Loucy (cell line): ENCODE measurements at regions not wholly inside any gene's neighbourhood (a gene's known extent, or its start where the extent isn't known, plus 50 kb on each side); places are given as distances from the start of the nearest gene placed in this dataset.

Source experiments
- EZH2phosphoT487 ChIP-seq: fragments of 200-600 bp; IDR thresholded peaks from 2 replicates; pipeline ENCODE4 v1.6.1; 2018; ENCODE audit warnings: antibody characterized with exemption, mild to moderate bottlenecking, moderate library complexity, borderline replicate concordance
- TF ChIP-seq, protein P1 (sequence below): fragments of 200-600 bp; sonication (generic); conservative IDR thresholded peaks from 2 replicates; pipeline ENCODE4 v1.5.1; 2014; ENCODE audit warnings: mild to moderate bottlenecking, antibody characterized with exemption, low read length

DNA sequence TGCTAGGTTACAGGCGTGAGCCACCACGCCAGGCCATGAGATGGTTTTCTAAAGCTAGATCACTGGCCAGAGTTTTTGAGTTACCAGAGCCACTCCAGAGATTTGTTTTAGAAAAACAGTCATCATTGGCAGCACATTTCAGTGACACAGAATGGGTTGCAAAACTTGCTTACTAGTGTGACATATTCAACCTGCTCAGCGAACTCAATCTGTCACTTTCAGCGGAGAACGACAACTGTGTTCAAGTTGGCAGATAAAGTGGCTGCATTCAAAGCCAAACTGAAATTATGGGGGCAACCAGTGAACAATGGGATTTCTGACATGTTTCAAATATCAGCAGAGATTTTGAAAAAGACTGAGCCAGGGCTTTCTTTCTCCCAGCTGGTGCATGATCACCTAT is 456.3 kb upstream of the ISX start:
- TF ChIP-seq, protein P1, sequence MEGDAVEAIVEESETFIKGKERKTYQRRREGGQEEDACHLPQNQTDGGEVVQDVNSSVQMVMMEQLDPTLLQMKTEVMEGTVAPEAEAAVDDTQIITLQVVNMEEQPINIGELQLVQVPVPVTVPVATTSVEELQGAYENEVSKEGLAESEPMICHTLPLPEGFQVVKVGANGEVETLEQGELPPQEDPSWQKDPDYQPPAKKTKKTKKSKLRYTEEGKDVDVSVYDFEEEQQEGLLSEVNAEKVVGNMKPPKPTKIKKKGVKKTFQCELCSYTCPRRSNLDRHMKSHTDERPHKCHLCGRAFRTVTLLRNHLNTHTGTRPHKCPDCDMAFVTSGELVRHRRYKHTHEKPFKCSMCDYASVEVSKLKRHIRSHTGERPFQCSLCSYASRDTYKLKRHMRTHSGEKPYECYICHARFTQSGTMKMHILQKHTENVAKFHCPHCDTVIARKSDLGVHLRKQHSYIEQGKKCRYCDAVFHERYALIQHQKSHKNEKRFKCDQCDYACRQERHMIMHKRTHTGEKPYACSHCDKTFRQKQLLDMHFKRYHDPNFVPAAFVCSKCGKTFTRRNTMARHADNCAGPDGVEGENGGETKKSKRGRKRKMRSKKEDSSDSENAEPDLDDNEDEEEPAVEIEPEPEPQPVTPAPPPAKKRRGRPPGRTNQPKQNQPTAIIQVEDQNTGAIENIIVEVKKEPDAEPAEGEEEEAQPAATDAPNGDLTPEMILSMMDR = no peak
- no peak for TF ChIP-seq EZH2phosphoT487
